Cortex of kidney (tissue), 1 donor: ENCODE measurements at regions not wholly inside any gene's neighbourhood (a gene's known extent, or its start where the extent isn't known, plus 50 kb on each side); places are given as distances from the start of the nearest gene placed in this dataset.

Source experiments
- DNase-seq: peaks from one replicate; lab custom pipeline; 2025; lab: John Stamatoyannopoulos, UW

- DNase-seq: no peak
Observed at GRCh38 chr4:141921293-141921692, 284.9 kb downstream of the IL15 start.

GRCh38 chr4:141922236-141922635 is 285.9 kb downstream of the IL15 start:
- DNase-seq: no peak

GRCh38 chr4:141926406-141926805 is 290.0 kb downstream of the IL15 start:
- no peak for DNase-seq

- no peak for DNase-seq
Observed at GRCh38 chr4:141932490-141932889, 296.1 kb downstream of the IL15 start.

- no peak for DNase-seq
Observed at GRCh38 chr4:141933978-141934377, 297.6 kb downstream of the IL15 start.

GRCh38 chr4:141955696-141956095 is 319.3 kb downstream of the IL15 start:
- no peak for DNase-seq

- DNase-seq: no peak
Observed at GRCh38 chr4:141957416-141957815, 321.0 kb downstream of the IL15 start.

- no peak for DNase-seq
Observed at GRCh38 chr4:141962486-141962885, 326.1 kb downstream of the IL15 start.

- no peak for DNase-seq
Observed at GRCh38 chr4:141971869-141972268, 335.5 kb downstream of the IL15 start.

- DNase-seq: no peak
Observed at GRCh38 chr4:141972950-141973349, 336.6 kb downstream of the IL15 start.
